PC-3 (cell line): ENCODE measurements at regions not wholly inside any gene's neighbourhood (a gene's known extent, or its start where the extent isn't known, plus 50 kb on each side); places are given as distances from the start of the nearest gene placed in this dataset.

ENCODE experiments used
- CTCF ChIP-seq: fragments of 300-600 bp; sonication (generic); conservative IDR thresholded peaks from 2 replicates; pipeline ENCODE4 v1.5.1; 2017; ENCODE audit warnings: antibody characterized with exemption, low read depth, mild to moderate bottlenecking, low read length
- EZH2 ChIP-seq: fragments of 300-600 bp; sonication (generic); IDR thresholded peaks from one replicate; pipeline ENCODE4 v1.6.1; 2017; ENCODE audit warnings: antibody characterized with exemption, mild to moderate bottlenecking, low read length; ENCODE audit not compliant: unreplicated experiment
- EZH2phosphoT487 ChIP-seq: fragments of 300-600 bp; sonication (generic); IDR thresholded peaks from 2 replicates; pipeline ENCODE4 v1.6.1; 2018; ENCODE audit warnings: mild to moderate bottlenecking, antibody characterized with exemption, low read length, borderline replicate concordance

DNA sequence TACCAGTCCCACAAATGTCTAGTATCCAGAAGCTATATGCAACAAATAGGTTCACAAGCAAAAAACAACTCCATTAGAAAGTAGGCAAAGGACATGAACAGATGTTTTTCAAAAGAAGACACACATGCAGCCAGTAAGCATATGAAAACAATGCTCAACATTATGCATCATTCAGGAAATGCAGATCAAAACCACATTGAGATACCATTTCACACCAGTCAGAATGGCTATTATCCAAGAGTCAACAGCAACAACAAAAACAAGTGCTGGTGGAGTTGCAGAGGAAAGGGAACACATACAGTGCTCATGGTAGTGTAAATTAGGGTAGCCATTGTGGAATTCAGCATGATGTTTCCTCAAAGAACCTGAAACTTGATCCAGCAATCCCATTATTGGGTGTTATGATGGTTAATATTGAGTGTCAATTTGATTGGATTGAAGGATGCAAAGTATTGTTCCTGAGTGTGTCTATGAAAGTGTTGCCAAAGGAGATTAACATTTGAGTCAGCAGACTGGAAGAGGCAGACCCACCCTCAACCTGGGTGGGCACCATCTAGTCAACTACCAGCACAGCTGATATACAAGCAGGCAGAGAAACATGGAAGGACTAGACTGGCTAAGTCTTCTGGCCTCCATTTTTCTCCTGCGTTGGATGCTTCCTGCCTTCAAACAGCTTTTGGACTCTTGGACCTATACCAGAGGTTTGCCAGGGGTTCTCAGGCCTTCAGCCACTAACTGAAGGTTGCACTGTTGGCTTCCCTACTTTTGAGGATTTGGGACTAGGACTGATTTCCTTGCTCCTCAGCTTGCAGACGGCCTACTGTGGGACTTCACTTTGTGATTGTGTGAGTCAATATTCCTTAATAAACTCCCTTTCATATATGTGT, 218.4 kb upstream of the SEMA3D start:
- TF ChIP-seq CTCF (no peak), EZH2 (no peak), EZH2phosphoT487 (no peak)
